Body of pancreas (tissue), 4 donors: ENCODE measurements at regions not wholly inside any gene's neighbourhood (a gene's known extent, or its start where the extent isn't known, plus 50 kb on each side); places are given as distances from the start of the nearest gene placed in this dataset.

Experiments used
- POLR2A ChIP-seq, 3 donors: fragments of 450-650 bp; IDR thresholded peaks; one replicate each; pipeline ENCODE4 v1.6.1; 2016; ENCODE audit warnings: antibody characterized with exemption in 3 of 3, mild to moderate bottlenecking in 2 of 3
- TF ChIP-seq, protein P1 (sequence below), 7 experiments: fragments of 450-650 bp in 4 of 7; fragments of 200-600 bp in 3 of 7; sonication (generic) in 3 of 7; IDR thresholded peaks; one replicate each; pipeline ENCODE4 v1.5.1; 2016 to 2019; ENCODE audit warnings: antibody characterized with exemption in 7 of 7

DNA sequence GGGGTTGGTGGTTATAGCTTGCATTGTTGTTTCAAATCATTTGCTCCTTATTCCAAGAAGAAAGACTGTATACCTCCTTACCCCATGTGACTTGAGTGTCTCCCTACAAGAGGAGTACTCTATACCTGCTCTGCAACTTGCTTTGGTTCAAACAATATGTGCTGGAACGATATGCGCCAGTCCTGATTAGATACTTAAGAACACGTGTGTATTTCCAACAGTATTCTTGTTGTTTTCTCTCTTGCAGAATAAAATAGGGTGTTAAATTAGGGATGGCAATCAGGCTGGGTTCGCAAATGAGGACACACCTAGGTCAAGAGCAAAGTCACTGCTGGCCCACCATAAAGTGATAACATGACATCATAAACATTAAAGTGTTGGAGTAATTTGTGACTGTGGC, 895.0 kb upstream of the SLITRK1 start:
- TF ChIP-seq, protein P1, sequence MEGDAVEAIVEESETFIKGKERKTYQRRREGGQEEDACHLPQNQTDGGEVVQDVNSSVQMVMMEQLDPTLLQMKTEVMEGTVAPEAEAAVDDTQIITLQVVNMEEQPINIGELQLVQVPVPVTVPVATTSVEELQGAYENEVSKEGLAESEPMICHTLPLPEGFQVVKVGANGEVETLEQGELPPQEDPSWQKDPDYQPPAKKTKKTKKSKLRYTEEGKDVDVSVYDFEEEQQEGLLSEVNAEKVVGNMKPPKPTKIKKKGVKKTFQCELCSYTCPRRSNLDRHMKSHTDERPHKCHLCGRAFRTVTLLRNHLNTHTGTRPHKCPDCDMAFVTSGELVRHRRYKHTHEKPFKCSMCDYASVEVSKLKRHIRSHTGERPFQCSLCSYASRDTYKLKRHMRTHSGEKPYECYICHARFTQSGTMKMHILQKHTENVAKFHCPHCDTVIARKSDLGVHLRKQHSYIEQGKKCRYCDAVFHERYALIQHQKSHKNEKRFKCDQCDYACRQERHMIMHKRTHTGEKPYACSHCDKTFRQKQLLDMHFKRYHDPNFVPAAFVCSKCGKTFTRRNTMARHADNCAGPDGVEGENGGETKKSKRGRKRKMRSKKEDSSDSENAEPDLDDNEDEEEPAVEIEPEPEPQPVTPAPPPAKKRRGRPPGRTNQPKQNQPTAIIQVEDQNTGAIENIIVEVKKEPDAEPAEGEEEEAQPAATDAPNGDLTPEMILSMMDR (IDR thresholded peaks at IDR 0.05), result no peak
- TF ChIP-seq POLR2A (IDR thresholded peaks at IDR 0.05), result no peak
